Liver (tissue), 3 donors: ENCODE measurements at regions not wholly inside any gene's neighbourhood (a gene's known extent, or its start where the extent isn't known, plus 50 kb on each side); places are given as distances from the start of the nearest gene placed in this dataset.

Experiments used
- ATF3 ChIP-seq: IDR thresholded peaks from 2 replicates; pipeline ENCODE4 v1.6.1; 2016; ENCODE audit warnings: antibody characterized with exemption
- CTCF ChIP-seq: fragments of 150-350 bp; IDR thresholded peaks from 2 replicates; pipeline ENCODE4 v1.5.1; 2017; ENCODE audit warnings: improper control_type of control experiment, low read depth, low read length; ENCODE audit not compliant: missing input control
- EGR1 ChIP-seq, 2 donors: IDR thresholded peaks; 2 replicates each; pipeline ENCODE4 v1.6.1; 2016 to 2018; ENCODE audit warnings: antibody characterized with exemption in 2 of 2, low read depth in 2 of 2
- RAD21 ChIP-seq, 2 donors: IDR thresholded peaks; 2 replicates each; pipeline ENCODE4 v1.6.1; 2016; ENCODE audit warnings: antibody characterized with exemption in 2 of 2, mild to moderate bottlenecking in 2 of 2
- YY1 ChIP-seq: IDR thresholded peaks from 2 replicates; pipeline ENCODE4 v1.6.1; 2016; ENCODE audit warnings: antibody characterized with exemption, mild to moderate bottlenecking
- donor health status: healthy.
- donor health status: healthy.

- TF ChIP-seq CTCF (no peak), ATF3 (no peak), EGR1 (IDR thresholded peaks at IDR 0.05; ENCODE audit: low read depth in 2 of 2) (no peak), YY1 (no peak), RAD21 (IDR thresholded peaks at IDR 0.05) (no peak)
Measured at GRCh38 chr10:56537984-56538383, 176.9 kb upstream of the ZWINT start.
